ENCODE measurements at regions not wholly inside any gene's neighbourhood (a gene's known extent, or its start where the extent isn't known, plus 50 kb on each side); places are given as distances from the start of the nearest gene placed in this dataset.

DNA sequence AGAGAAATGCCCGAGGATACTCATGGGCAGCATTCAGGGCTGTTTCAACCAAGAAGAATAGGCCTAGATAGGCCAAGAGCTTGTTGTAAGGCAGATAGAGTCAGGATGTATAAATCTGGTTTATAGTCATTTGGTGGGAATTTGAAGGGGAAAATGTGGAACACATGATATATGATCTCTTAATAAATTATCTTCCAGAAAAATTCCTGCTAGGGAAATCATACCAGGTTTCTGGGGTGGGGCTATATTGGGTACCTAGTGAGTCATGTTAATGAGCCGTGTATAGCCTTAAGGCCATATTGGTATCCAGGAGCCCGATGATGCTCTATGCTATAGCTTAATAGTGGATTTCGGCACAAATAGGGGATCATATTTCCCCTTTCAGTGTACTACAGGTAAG is 51.5 kb upstream of the HTR2A start:
- Histone ChIP-seq H4K20me1 (ENCODE audit: low read depth, low read length) (no peaks in the 10 kb centered on the region), H3K4me3 (ENCODE audit: insufficient read depth, low read length, poor library complexity, severe bottlenecking) (no peak overlapping the region), H3K4me2 (ENCODE audit: low read depth, low read length, poor library complexity, severe bottlenecking) (no peak overlapping the region), H2AFZ (ENCODE audit: low read depth, low read length, severe bottlenecking) (no peak overlapping the region), H3K27me3 (ENCODE audit: low read length) (no peaks in the 10 kb centered on the region), H3K27ac (ENCODE audit: low read depth, low read length) (no peak overlapping the region), H3K9me2 (replicated peaks; ENCODE audit: insufficient read depth, low read length) (no peaks in the 10 kb centered on the region), H3K36me3 (ENCODE audit: low read length) (no peaks in the 10 kb centered on the region), H3K9me3 (ENCODE audit: insufficient read depth, low read length) (no peaks in the 10 kb centered on the region; the same call in 1 of the 2 replicates), H3K9ac (ENCODE audit: low read length) (no peak overlapping the region), H3K79me2 (ENCODE audit: insufficient read depth, low read length) (no peaks in the 10 kb centered on the region), H3F3A (ENCODE audit: insufficient read depth) (no peaks in the 10 kb centered on the region)
- no peak for TF ChIP-seq EZH2phosphoT487 (conservative IDR thresholded peaks at IDR 0.05; ENCODE audit: low read length)
- TF ChIP-seq, protein P1, sequence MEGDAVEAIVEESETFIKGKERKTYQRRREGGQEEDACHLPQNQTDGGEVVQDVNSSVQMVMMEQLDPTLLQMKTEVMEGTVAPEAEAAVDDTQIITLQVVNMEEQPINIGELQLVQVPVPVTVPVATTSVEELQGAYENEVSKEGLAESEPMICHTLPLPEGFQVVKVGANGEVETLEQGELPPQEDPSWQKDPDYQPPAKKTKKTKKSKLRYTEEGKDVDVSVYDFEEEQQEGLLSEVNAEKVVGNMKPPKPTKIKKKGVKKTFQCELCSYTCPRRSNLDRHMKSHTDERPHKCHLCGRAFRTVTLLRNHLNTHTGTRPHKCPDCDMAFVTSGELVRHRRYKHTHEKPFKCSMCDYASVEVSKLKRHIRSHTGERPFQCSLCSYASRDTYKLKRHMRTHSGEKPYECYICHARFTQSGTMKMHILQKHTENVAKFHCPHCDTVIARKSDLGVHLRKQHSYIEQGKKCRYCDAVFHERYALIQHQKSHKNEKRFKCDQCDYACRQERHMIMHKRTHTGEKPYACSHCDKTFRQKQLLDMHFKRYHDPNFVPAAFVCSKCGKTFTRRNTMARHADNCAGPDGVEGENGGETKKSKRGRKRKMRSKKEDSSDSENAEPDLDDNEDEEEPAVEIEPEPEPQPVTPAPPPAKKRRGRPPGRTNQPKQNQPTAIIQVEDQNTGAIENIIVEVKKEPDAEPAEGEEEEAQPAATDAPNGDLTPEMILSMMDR (IDR thresholded peaks at IDR 0.05; ENCODE audit: insufficient read depth, low read length, poor library complexity, severe bottlenecking): no peak

DNA sequence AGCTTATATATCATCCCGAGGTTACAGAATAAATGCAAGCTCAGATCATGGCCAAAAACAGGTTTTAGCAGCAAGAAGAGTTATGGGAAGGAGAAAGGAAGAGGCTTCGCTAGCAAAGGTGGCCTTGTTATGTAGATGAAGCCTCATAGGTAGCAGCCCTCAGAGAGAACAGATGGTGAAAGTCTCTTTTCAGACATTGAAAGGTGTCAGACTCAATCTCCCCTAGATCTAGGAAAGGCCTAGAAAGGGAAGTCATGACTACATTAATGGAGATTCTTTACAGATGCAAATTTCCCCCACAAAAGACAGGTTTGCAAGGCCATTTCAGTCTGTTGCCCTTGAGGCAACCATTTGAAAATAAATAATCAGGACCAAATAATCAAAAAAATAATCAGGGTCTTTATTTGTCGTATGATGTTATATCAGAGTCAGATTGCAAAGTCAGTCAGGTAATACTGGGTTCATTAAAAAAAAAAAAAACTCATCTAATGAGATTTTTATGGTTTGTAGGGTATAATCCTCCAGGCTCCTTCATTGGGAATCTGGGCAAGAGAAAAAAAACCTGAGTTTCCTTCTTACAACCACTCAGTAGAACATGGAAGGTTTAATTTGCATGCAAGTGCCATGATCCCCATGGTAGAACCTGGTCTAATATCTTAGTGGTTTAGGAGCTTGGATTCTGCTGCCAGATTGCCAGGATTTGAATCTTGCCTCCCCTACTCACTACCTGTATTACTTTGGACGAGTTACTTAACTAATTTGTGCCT is 50.8 kb upstream of the HTR2A start:
- no peaks in the 10 kb centered on the region for H3F3A ChIP-seq (ENCODE audit: insufficient read depth)
- no peak overlapping the region for H3K27ac ChIP-seq (ENCODE audit: low read depth, low read length)
- H2AFZ ChIP-seq (ENCODE audit: low read depth, low read length, severe bottlenecking): no peak overlapping the region
- H3K9ac ChIP-seq (ENCODE audit: low read length): no peak overlapping the region
- H4K20me1 ChIP-seq (ENCODE audit: low read depth, low read length): no peaks in the 10 kb centered on the region
- no peaks in the 10 kb centered on the region for H3K9me2 ChIP-seq (replicated peaks; ENCODE audit: insufficient read depth, low read length)
- no peaks in the 10 kb centered on the region for H3K36me3 ChIP-seq (ENCODE audit: low read length)
- H3K9me3 ChIP-seq (ENCODE audit: insufficient read depth, low read length): no peaks in the 10 kb centered on the region; the same call in 1 of the 2 replicates
- H3K79me2 ChIP-seq (ENCODE audit: insufficient read depth, low read length): no peaks in the 10 kb centered on the region
- no peaks in the 10 kb centered on the region for H3K27me3 ChIP-seq (ENCODE audit: low read length)
- no peak overlapping the region for H3K4me2 ChIP-seq (ENCODE audit: low read depth, low read length, poor library complexity, severe bottlenecking)
- H3K4me3 ChIP-seq (ENCODE audit: insufficient read depth, low read length, poor library complexity, severe bottlenecking): no peak overlapping the region
- no peak for TF ChIP-seq EZH2phosphoT487 (conservative IDR thresholded peaks at IDR 0.05; ENCODE audit: low read length)
- TF ChIP-seq, protein P1 (IDR thresholded peaks at IDR 0.05; ENCODE audit: insufficient read depth, low read length, poor library complexity, severe bottlenecking): no peak
